ENCODE measurements at regions not wholly inside any gene's neighbourhood (a gene's known extent, or its start where the extent isn't known, plus 50 kb on each side); places are given as distances from the start of the nearest gene placed in this dataset.

- TF ChIP-seq CTCF (IDR thresholded peaks at IDR 0.05) (no peak), POLR2A (IDR thresholded peaks at IDR 0.05) (no peak)
Observed at GRCh38 chr5:61884252-61884855, 421.7 kb upstream of the KIF2A start.

Data from vagina (tissue), 2 donors.